ACC112 (cell line): ENCODE measurements at regions not wholly inside any gene's neighbourhood (a gene's known extent, or its start where the extent isn't known, plus 50 kb on each side); places are given as distances from the start of the nearest gene placed in this dataset.

Experiments used
- H2AFZ ChIP-seq: fragments of 200-600 bp; sonication (generic); one replicate; pipeline ENCODE4 v1.6.0; 2017; ENCODE audit warnings: antibody characterized with exemption, low read length; ENCODE audit not compliant: unreplicated experiment
- H3K27ac ChIP-seq: fragments of 200-600 bp; sonication (generic); 2 replicates; pipeline ENCODE4 v1.5.1; 2014; ENCODE audit warnings: low read depth, mild to moderate bottlenecking, antibody characterized with exemption, low read length, moderate library complexity
- H3K27me3 ChIP-seq: fragments of 200-600 bp; sonication (generic); 2 replicates; pipeline ENCODE4 v1.6.1; 2014; ENCODE audit warnings: mild to moderate bottlenecking, antibody characterized with exemption, low read length, moderate library complexity, mixed read lengths; ENCODE audit not compliant: insufficient read depth
- H3K36me3 ChIP-seq: fragments of 200-600 bp; sonication (generic); 2 replicates; pipeline ENCODE4 v1.6.1; 2016; ENCODE audit warnings: mild to moderate bottlenecking, antibody characterized with exemption, low read length, moderate library complexity, mixed read lengths; ENCODE audit not compliant: insufficient read depth
- H3K4me1 ChIP-seq: fragments of 200-600 bp; sonication (generic); one replicate; pipeline ENCODE4 v1.6.1; 2016; ENCODE audit warnings: low read length, mixed read lengths; ENCODE audit not compliant: insufficient read depth, unreplicated experiment, control insufficient read depth
- H3K4me3 ChIP-seq: fragments of 200-600 bp; sonication (generic); 2 replicates; pipeline ENCODE4 v1.5.1; 2014; ENCODE audit warnings: mild to moderate bottlenecking, low read depth, low read length
- H3K79me2 ChIP-seq: fragments of 200-600 bp; sonication (generic); one replicate; pipeline ENCODE4 v1.6.0; 2016; ENCODE audit warnings: low read length; ENCODE audit not compliant: control insufficient read depth, unreplicated experiment, insufficient read depth

GRCh38 chr3:6717026-6717943 lies 143.6 kb upstream of the GRM7 start:
- no peak overlapping the region for H2AFZ ChIP-seq
- H3K4me3 ChIP-seq: no peak overlapping the region
- no peaks in the 10 kb centered on the region for H3K27me3 ChIP-seq
- H3K36me3 ChIP-seq: no peaks in the 10 kb centered on the region
- H3K27ac ChIP-seq: no peak overlapping the region
- H3K79me2 ChIP-seq: no peaks in the 10 kb centered on the region
- H3K4me1 ChIP-seq: no peaks in the 10 kb centered on the region

DNA sequence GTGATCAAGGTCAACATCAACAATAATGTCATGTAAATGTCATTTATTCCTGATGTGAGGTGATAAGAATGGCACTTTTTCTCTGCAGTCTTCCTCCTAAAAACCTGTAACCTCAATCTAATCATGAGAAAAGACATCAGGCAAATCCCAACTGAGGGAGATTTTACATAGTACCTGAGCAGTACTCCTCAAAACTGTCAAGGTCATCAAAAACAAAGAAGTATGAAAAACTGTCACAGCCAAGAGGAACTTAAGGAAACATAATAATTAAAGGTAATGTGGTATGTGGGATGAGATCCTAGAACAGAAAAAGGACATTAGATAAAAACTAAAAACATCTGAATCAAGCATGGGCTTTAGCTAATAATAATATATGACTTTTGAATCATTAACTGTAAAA lies 140.9 kb upstream of the GRM7 start:
- H2AFZ ChIP-seq: no peak overlapping the region
- no peaks in the 10 kb centered on the region for H3K79me2 ChIP-seq
- H3K4me3 ChIP-seq: no peak overlapping the region
- H3K4me1 ChIP-seq: no peaks in the 10 kb centered on the region
- H3K36me3 ChIP-seq: no peaks in the 10 kb centered on the region
- no peak overlapping the region for H3K27ac ChIP-seq
- no peaks in the 10 kb centered on the region for H3K27me3 ChIP-seq

- Histone ChIP-seq H3K4me1 (no peaks in the 10 kb centered on the region), H3K27ac (no peak overlapping the region), H3K36me3 (no peaks in the 10 kb centered on the region), H3K4me3 (no peak overlapping the region), H3K79me2 (no peaks in the 10 kb centered on the region), H3K27me3 (no peaks in the 10 kb centered on the region), H2AFZ (no peak overlapping the region)
These were observed 139.4 kb upstream of the GRM7 start for GRCh38 chr3:6721491-6721890.

DNA sequence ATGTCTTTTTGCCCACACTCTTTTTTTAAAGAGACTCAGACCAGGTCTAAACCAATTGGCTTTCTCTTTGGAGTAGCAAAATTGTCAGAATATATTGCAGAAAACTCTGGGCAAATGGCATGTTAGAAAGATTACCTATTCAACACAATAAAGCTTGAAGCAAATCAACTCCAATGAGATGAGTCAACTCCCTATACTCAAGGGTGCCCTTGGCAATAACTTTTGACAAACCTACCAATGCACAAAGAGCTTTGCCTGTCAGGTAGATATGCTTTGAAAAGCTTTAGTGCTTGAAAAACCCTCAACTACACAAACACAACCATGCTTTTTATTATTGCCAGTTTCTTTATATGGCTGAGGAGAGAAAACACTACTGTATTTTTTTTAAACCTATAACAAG lies 137.7 kb upstream of the GRM7 start:
- H2AFZ ChIP-seq: no peak overlapping the region
- H3K27me3 ChIP-seq: no peaks in the 10 kb centered on the region
- no peaks in the 10 kb centered on the region for H3K36me3 ChIP-seq
- H3K79me2 ChIP-seq: no peaks in the 10 kb centered on the region
- no peak overlapping the region for H3K4me3 ChIP-seq
- H3K27ac ChIP-seq: no peak overlapping the region
- H3K4me1 ChIP-seq: no peaks in the 10 kb centered on the region

DNA sequence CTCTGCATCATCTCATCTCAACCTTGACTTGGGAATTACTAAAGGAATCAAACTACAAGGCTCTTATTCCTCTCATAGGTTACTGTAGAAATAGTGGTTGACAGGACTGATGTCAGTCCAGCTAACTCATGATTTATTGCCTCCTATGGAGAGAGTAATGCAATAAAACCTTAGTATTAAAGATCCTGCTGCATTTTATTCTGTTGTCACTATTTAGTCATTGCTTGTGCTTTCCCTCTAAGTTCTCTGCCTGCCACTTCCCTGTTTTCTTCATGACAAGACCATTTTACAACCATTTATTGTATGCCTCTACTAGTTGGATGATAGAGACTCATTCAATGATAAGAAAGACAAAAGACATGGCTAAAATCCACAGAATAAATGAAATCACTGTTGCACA lies 134.1 kb upstream of the GRM7 start:
- H3K4me1 ChIP-seq: no peaks in the 10 kb centered on the region
- no peaks in the 10 kb centered on the region for H3K36me3 ChIP-seq
- H2AFZ ChIP-seq: no peak overlapping the region
- H3K27me3 ChIP-seq: no peaks in the 10 kb centered on the region
- H3K79me2 ChIP-seq: no peaks in the 10 kb centered on the region
- H3K4me3 ChIP-seq: no peak overlapping the region
- no peak overlapping the region for H3K27ac ChIP-seq

GRCh38 chr3:6732807-6733206 lies 128.1 kb upstream of the GRM7 start:
- Histone ChIP-seq H3K4me3 (no peak overlapping the region), H3K4me1 (no peaks in the 10 kb centered on the region), H3K79me2 (no peaks in the 10 kb centered on the region), H3K27me3 (no peaks in the 10 kb centered on the region), H3K27ac (no peak overlapping the region), H2AFZ (no peak overlapping the region), H3K36me3 (no peaks in the 10 kb centered on the region)

- no peaks in the 10 kb centered on the region for H3K79me2 ChIP-seq
- H2AFZ ChIP-seq: no peak overlapping the region
- H3K36me3 ChIP-seq: no peaks in the 10 kb centered on the region
- no peak overlapping the region for H3K4me3 ChIP-seq
- H3K27ac ChIP-seq: no peak overlapping the region
- H3K27me3 ChIP-seq: no peaks in the 10 kb centered on the region
- no peaks in the 10 kb centered on the region for H3K4me1 ChIP-seq
These were observed 127.1 kb upstream of the GRM7 start for GRCh38 chr3:6733699-6734394.

- H3K4me1 ChIP-seq: no peaks in the 10 kb centered on the region
- H3K27ac ChIP-seq: no peak overlapping the region
- no peaks in the 10 kb centered on the region for H3K36me3 ChIP-seq
- H3K27me3 ChIP-seq: no peaks in the 10 kb centered on the region
- H3K4me3 ChIP-seq: no peak overlapping the region
- no peak overlapping the region for H2AFZ ChIP-seq
- H3K79me2 ChIP-seq: no peaks in the 10 kb centered on the region
These were observed 126.5 kb upstream of the GRM7 start for GRCh38 chr3:6734395-6734746.

GRCh38 chr3:6736836-6737629 lies 123.9 kb upstream of the GRM7 start:
- no peaks in the 10 kb centered on the region for H3K36me3 ChIP-seq
- no peak overlapping the region for H3K4me3 ChIP-seq
- H2AFZ ChIP-seq: no peak overlapping the region

DNA sequence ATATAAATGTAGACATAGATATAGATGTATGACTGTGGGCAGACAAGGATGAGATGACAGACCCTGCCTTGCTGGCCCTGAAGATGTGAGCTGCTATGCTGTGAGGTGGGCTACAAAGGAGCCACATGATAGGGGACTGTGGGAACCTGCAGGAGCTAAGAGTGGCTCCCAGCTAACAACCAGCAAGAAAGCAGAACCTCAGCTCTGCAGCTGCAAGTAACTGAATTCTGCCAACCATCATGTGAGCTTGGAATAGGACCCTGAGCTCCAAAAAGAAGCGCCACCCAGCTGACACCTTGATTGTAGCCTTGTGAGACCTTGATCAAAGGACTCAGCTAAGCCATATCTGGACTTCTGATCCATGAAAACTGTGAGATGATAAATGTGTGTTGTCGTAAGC lies 123.3 kb upstream of the GRM7 start:
- no peaks in the 10 kb centered on the region for H3K79me2 ChIP-seq
- H3K36me3 ChIP-seq: no peaks in the 10 kb centered on the region
- H3K4me3 ChIP-seq: no peak overlapping the region
- no peak overlapping the region for H2AFZ ChIP-seq
- H3K27me3 ChIP-seq: no peaks in the 10 kb centered on the region
- no peaks in the 10 kb centered on the region for H3K4me1 ChIP-seq
- H3K27ac ChIP-seq: no peak overlapping the region

More at GRCh38 chr3:6736836-6737629, 123.9 kb upstream of the GRM7 start:
- Histone ChIP-seq H3K27ac (no peak overlapping the region), H3K4me1 (no peaks in the 10 kb centered on the region), H3K27me3 (no peaks in the 10 kb centered on the region), H3K79me2 (no peaks in the 10 kb centered on the region)
